ENCODE measurements at regions not wholly inside any gene's neighbourhood (a gene's known extent, or its start where the extent isn't known, plus 50 kb on each side); places are given as distances from the start of the nearest gene placed in this dataset.

GRCh38 chr2:220550995-220551700, 923.7 kb downstream of the SLC4A3 start:
- Histone ChIP-seq H3K4me1 (ENCODE audit: insufficient read depth, low read length) (no peaks in the 10 kb centered on the region), H3K79me2 (ENCODE audit: insufficient read depth, low read length) (no peaks in the 10 kb centered on the region), H3K27ac (ENCODE audit: low read depth, low read length) (no peak overlapping the region), H3K27me3 (ENCODE audit: insufficient read depth, low read length) (no peaks in the 10 kb centered on the region), H3K4me2 (ENCODE audit: insufficient read depth, low read length) (no peak overlapping the region), H4K20me1 (ENCODE audit: insufficient read depth, low read length) (no peaks in the 10 kb centered on the region), H2AFZ (ENCODE audit: low read length) (no peak overlapping the region), H3K9me3 (ENCODE audit: low read depth, low read length) (no peaks in the 10 kb centered on the region), H3K36me3 (ENCODE audit: insufficient read depth, low read length) (no peaks in the 10 kb centered on the region), H3K4me3 (ENCODE audit: insufficient read depth, low read length) (no peak overlapping the region)
- TF ChIP-seq, protein P1, sequence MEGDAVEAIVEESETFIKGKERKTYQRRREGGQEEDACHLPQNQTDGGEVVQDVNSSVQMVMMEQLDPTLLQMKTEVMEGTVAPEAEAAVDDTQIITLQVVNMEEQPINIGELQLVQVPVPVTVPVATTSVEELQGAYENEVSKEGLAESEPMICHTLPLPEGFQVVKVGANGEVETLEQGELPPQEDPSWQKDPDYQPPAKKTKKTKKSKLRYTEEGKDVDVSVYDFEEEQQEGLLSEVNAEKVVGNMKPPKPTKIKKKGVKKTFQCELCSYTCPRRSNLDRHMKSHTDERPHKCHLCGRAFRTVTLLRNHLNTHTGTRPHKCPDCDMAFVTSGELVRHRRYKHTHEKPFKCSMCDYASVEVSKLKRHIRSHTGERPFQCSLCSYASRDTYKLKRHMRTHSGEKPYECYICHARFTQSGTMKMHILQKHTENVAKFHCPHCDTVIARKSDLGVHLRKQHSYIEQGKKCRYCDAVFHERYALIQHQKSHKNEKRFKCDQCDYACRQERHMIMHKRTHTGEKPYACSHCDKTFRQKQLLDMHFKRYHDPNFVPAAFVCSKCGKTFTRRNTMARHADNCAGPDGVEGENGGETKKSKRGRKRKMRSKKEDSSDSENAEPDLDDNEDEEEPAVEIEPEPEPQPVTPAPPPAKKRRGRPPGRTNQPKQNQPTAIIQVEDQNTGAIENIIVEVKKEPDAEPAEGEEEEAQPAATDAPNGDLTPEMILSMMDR (IDR thresholded peaks at IDR 0.05; ENCODE audit: extremely low read depth, low read depth, low read length): no peak
- DNase-seq (ENCODE audit: insufficient read length, low spot score, missing footprints): no peak

GRCh38 chr2:220552790-220553535, 925.5 kb downstream of the SLC4A3 start:
- no peaks in the 10 kb centered on the region for H3K4me1 ChIP-seq (ENCODE audit: insufficient read depth, low read length)
- H3K4me3 ChIP-seq (ENCODE audit: insufficient read depth, low read length): no peak overlapping the region
- TF ChIP-seq, protein P1 (IDR thresholded peaks at IDR 0.05; ENCODE audit: extremely low read depth, low read depth, low read length): no peak
- no peaks in the 10 kb centered on the region for H3K79me2 ChIP-seq (ENCODE audit: insufficient read depth, low read length)
- no peaks in the 10 kb centered on the region for H4K20me1 ChIP-seq (ENCODE audit: insufficient read depth, low read length)
- no peaks in the 10 kb centered on the region for H3K36me3 ChIP-seq (ENCODE audit: insufficient read depth, low read length)
- H3K27me3 ChIP-seq (ENCODE audit: insufficient read depth, low read length): no peaks in the 10 kb centered on the region
- DNase-seq (ENCODE audit: insufficient read length, low spot score, missing footprints): no peak
- no peak overlapping the region for H3K4me2 ChIP-seq (ENCODE audit: insufficient read depth, low read length)
- H3K9me3 ChIP-seq (ENCODE audit: low read depth, low read length): no peaks in the 10 kb centered on the region
- no peak overlapping the region for H2AFZ ChIP-seq (ENCODE audit: low read length)
- H3K27ac ChIP-seq (ENCODE audit: low read depth, low read length): no peak overlapping the region

- H3K36me3 ChIP-seq (ENCODE audit: insufficient read depth, low read length): no peaks in the 10 kb centered on the region
- no peaks in the 10 kb centered on the region for H4K20me1 ChIP-seq (ENCODE audit: insufficient read depth, low read length)
- DNase-seq (ENCODE audit: insufficient read length, low spot score, missing footprints): no peak
- no peak overlapping the region for H3K4me3 ChIP-seq (ENCODE audit: insufficient read depth, low read length)
- TF ChIP-seq, protein P1 (IDR thresholded peaks at IDR 0.05; ENCODE audit: extremely low read depth, low read depth, low read length): no peak
- no peaks in the 10 kb centered on the region for H3K27me3 ChIP-seq (ENCODE audit: insufficient read depth, low read length)
- H3K79me2 ChIP-seq (ENCODE audit: insufficient read depth, low read length): no peaks in the 10 kb centered on the region
- H2AFZ ChIP-seq (ENCODE audit: low read length): no peak overlapping the region
- H3K4me1 ChIP-seq (ENCODE audit: insufficient read depth, low read length): no peaks in the 10 kb centered on the region
- no peak overlapping the region for H3K27ac ChIP-seq (ENCODE audit: low read depth, low read length)
- no peaks in the 10 kb centered on the region for H3K9me3 ChIP-seq (ENCODE audit: low read depth, low read length)
- no peak overlapping the region for H3K4me2 ChIP-seq (ENCODE audit: insufficient read depth, low read length)
Observed at GRCh38 chr2:220555961-220556630, 928.7 kb downstream of the SLC4A3 start.

GRCh38 chr2:220556658-220557057, 929.2 kb downstream of the SLC4A3 start:
- no peaks in the 10 kb centered on the region for H3K9me3 ChIP-seq (ENCODE audit: low read depth, low read length)
- no peak for DNase-seq (ENCODE audit: insufficient read length, low spot score, missing footprints)
- no peak overlapping the region for H3K4me2 ChIP-seq (ENCODE audit: insufficient read depth, low read length)
- H3K36me3 ChIP-seq (ENCODE audit: insufficient read depth, low read length): no peaks in the 10 kb centered on the region
- H3K4me1 ChIP-seq (ENCODE audit: insufficient read depth, low read length): no peaks in the 10 kb centered on the region
- no peak overlapping the region for H3K27ac ChIP-seq (ENCODE audit: low read depth, low read length)
- H3K27me3 ChIP-seq (ENCODE audit: insufficient read depth, low read length): no peaks in the 10 kb centered on the region
- no peaks in the 10 kb centered on the region for H4K20me1 ChIP-seq (ENCODE audit: insufficient read depth, low read length)
- TF ChIP-seq, protein P1 (IDR thresholded peaks at IDR 0.05; ENCODE audit: extremely low read depth, low read depth, low read length): no peak
- no peaks in the 10 kb centered on the region for H3K79me2 ChIP-seq (ENCODE audit: insufficient read depth, low read length)
- no peak overlapping the region for H2AFZ ChIP-seq (ENCODE audit: low read length)
- no peak overlapping the region for H3K4me3 ChIP-seq (ENCODE audit: insufficient read depth, low read length)
